GM12878 (cell line): ENCODE measurements at regions not wholly inside any gene's neighbourhood (a gene's known extent, or its start where the extent isn't known, plus 50 kb on each side); places are given as distances from the start of the nearest gene placed in this dataset.
A peak's percentile ranks its signal among the peaks of the same experiment; 100 is the strongest.

ENCODE experiments used
- CREM ChIP-seq: IDR thresholded peaks from 2 replicates; pipeline ENCODE4 v1.6.1; 2014; ENCODE audit warnings: antibody characterized with exemption, low read depth
- NR2C2 ChIP-seq: IDR thresholded peaks from 2 replicates; pipeline ENCODE4 v1.6.1; 2011; ENCODE audit warnings: borderline replicate concordance, low read depth; ENCODE audit not compliant: control insufficient read depth, insufficient read length
- POLR2A ChIP-seq: IDR thresholded peaks from 2 replicates; pipeline ENCODE4 v1.6.1; 2011; ENCODE audit warnings: low read depth, mild to moderate bottlenecking, low read length
- RBBP5 ChIP-seq: fragments of 200-600 bp; sonication (generic); conservative IDR thresholded peaks from 2 replicates; pipeline ENCODE4 v1.6.1; 2016

DNA sequence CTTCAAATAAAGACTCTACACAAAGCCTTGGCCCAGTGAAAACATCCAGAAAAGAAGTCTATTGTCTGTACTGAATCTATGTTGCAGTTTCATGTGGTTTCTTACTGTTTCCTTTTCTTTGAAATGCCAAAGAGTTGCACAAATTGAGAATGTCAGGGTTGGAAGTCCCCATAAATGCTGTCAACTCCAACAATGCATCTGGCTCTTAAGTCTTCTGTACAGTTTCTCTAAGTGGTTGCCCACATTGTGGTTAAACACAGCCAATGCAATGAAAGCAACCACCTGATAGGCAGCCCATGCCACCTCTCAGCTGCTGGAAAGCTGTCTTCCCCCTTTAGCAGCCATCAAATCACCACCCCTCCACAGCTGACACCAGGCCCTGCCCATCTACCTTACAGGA, 67.2 kb upstream of the C1GALT1C1 start:
- no peak for TF ChIP-seq RBBP5
- TF ChIP-seq POLR2A: no peak
- TF ChIP-seq NR2C2: no peak
- 0 out of 2 replicates have a peak, but pooled peaks have one; percentile 12 for TF ChIP-seq CREM
